SK-N-MC (cell line): ENCODE measurements at regions not wholly inside any gene's neighbourhood (a gene's known extent, or its start where the extent isn't known, plus 50 kb on each side); places are given as distances from the start of the nearest gene placed in this dataset.

ENCODE experiments used
- EZH2 ChIP-seq: fragments of 200-600 bp; sonication (generic); IDR thresholded peaks from one replicate; pipeline ENCODE4 v1.6.1; 2017; ENCODE audit warnings: antibody characterized with exemption
- POLR2AphosphoS5 ChIP-seq: IDR thresholded peaks from 2 replicates; pipeline ENCODE4 v1.6.1; 2012; ENCODE audit warnings: mild to moderate bottlenecking, low read depth, low read length, borderline replicate concordance

DNA sequence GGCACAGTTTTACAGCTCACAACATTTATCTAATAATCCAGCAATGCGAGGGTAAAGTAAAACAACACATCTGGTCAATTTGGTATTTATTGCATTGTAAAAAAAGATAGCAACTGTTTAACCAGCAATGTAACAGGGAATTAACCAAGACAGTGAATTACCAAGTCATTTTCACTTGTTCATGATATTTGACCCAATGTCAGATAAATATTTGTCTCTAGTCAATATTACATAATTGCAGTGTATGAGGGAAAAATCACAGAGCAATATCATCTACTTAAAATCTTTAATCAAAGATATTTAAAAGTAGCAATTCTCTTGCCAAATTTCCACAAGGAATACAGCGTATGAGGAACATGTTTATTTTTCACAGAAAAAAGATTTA, 1265.1 kb upstream of the CHAC2 start:
- TF ChIP-seq EZH2 (no peak), POLR2AphosphoS5 (no peak)
